GM21447 (cell line): ENCODE measurements at regions not wholly inside any gene's neighbourhood (a gene's known extent, or its start where the extent isn't known, plus 50 kb on each side); places are given as distances from the start of the nearest gene placed in this dataset.

ENCODE experiments used
- ATAC-seq: cut with Tn5 transposase; IDR thresholded peaks from one replicate; pipeline ENCODE4 v1.9.1; 2021; ENCODE audit not compliant: unreplicated experiment

DNA sequence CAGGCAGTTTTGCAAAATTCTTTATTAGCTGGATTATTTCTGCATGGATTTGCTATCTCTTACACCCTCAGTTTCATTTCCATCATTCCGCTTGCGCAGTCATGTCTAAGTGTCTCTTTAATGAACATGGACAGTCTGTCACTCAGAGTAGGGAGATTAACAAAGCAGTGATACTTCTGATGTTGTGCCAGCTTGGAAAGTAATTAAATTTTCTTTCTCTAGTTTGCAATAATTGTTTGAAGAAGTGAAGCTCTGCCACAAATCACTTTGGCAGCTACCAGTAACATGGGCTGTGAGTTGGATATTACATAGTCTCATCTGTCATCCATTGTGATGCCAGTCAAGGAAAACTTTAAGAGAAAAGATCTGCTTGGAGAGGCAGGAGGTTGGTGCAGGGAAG is 324.8 kb upstream of the NWD2 start:
- ATAC-seq, result no peak

DNA sequence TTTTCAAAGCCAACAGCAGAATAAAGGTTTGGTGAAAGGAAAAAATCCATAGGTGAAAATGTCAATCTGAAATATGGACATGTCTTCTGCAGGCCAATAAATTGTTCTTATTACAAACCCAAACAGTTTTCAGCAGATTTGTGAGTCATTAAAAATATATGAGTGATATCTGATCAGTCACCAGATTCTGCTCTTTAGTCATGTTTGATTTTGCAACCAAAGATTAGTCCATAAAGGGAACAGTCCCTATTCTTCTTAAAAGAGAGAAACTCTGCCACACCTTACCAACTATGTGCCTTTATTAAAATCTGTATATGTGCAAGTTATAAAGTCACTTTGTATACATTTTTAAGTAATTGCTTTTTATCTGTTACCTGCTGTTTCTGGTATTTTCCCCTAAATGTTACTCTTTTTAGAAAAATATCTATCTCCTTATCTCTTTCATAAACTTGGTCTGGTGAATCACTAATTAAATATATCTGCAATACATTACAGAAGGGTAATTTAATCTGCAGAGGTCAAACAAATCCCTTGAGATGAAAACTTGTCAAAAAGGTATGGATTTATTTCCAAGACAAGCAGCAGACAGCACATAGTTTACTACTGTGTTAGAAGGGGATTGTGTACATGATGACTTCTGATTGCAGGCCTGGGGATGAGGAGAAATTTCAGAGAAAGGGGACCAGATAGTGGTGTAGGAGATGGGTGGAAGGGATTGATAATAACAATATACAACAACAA is 322.9 kb upstream of the NWD2 start:
- ATAC-seq, result no peak

DNA sequence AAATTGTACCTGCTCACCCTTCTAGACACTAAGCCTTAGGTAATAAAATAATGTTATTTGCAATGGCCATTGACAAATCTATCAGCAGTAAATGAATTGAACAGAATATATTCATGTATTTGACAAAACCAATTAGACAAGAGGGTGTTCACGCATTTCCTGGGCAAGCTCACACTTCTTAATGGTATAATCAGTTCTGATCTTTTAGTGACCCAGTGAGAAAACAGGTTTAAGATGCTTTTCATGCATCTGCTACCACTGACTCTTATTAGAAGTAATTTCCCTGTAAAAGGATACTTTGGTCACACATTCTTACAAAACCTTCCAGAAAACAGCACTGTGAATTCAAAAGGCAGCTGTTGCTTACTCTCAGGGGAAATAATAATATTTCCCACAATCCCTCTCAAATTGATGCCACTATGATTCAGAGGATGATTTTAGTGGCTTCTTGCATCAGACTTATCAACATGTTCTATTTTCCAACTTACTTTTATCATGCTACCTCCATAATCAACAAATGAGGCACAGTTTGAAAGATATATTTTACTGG is 313.9 kb upstream of the NWD2 start:
- no peak for ATAC-seq

DNA sequence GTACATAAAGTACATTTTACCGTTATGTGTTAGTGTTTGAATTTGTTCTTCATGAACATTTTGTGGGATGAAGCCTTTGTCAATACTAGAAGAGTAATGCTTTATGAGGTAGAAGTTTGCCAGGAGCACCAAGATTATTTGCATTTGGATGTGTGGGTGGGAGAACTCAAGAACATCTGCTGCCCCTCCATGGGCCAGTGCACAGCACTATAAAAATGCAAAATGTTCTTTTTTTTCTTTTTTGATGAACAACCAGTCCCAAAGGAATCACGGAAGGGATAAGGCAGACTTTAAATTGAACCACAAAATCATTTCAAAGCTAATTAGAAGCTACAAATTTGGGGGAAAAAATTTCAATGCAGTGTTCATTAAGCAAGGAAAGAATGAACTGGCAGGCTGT is 300.3 kb upstream of the NWD2 start:
- no peak for ATAC-seq

DNA sequence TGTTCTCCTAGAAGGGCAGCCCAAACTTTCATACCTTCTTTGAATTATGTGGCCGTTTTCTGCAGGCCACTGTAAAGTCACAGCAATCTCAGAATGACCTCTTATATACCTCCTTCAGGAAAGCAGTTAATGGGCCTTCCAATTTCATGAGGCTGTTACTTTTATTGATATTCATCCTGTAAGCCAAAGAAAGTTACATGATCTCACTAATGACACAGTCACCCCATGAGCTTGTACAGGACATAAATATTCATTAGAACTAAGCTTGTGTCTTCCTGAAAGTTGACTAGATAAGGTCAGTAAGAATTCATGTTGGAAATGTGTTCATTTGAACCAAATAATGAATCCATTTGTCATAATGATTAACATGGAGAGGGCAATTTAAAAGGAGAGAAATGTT is 283.1 kb upstream of the NWD2 start:
- ATAC-seq, result no peak

DNA sequence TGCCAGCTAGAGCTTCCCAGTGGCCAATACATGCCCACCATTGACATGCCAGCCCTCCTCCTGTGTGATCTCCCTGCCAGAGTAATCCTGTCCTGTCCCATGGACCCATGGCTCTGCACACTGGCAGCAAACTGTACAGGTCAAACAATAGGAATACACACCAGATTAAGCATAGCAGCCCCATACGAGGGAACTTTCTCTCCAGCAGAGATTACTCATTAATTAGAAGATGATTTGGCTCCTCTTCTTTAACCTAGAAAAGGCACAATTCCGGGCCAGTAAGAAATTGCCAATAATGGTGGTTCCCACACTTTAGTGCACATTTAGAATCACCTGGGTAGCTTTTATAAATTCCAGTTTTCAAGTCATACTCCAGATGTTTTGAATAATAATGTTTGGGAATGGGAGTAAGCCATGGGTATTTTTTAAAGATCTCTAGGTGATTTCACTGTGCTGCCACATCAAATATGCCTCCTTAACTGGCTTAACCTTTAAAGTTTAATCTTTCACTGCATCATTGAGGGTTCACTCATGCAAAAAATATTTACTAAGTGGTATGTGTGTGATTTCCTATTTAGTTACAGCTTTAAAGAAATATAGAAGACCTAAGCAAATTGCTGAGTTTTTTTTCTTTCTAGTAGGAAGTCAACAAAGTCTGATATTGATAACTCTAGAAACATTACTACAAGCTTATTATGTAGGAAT is 277.6 kb upstream of the NWD2 start:
- ATAC-seq, result no peak

DNA sequence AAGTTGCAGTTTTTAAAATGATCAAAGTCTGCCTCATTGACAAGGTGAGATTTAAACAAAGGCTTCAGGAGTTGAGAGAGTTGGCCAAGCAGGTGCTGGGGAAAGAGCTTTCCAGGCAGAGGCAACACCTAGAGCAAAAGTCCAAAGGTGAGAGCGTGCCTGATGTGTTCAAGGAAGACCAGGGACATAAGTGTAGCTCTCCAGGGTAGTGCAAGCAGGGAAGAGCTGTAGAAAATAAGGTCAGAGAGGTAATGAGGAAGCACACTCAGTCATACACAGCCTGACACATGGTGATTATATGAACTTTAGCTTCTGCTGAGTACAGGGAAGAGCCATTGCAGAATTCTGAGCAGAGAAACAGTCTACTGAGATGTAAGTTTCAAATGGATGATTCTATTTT is 265.0 kb upstream of the NWD2 start:
- no peak for ATAC-seq

DNA sequence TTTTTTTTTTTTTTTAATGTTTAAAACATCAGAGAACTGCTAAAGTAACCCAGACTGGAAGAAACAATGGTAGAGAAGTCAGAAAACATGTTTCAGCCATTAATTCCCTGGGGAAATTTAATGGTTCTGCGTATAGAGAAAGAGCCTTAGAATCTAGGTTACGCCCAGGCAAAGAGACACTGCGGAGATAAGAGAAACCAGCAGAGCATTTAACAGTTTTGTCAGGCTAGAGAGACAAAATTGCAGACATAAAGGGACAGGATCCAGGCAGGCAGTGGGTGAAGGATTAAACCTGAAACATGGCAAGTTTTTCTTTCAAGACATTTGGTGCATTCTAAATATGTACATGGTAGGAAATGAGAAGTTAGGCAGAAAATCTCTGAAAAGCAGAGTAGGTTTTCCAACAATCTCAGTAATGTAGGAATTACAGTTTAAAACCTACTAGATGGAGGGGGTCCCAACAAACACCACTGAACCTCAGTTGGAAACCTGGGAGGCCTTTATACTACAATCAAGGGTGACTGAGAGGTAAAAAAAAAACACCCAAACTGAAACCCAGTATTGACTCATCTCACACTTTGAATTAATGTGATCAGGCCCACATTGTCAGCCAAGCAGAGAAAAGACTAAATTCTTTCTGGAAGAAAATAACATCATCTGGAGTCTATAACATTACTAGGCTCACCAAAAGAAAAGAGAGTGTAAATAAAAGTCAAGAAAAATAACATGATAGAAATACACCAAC is 254.2 kb upstream of the NWD2 start:
- no peak for ATAC-seq

DNA sequence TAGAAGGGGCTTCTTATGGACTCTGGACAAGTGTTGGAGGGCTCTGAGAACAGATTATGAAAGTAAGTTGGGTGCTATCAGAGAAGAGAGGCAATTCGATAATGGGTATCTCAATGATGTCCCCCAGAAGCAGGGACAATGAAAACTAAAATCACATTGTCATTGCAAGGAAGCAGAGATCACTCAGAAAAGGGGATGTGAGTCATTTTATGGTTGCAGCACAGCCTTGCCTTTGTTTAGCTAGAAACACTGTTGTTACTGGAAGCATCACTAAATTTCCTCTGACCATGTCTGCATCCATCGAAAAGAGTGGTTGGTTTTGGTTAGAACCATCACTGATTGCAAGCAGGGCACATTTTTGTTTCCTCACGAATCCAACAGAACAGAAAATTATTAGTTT is 246.8 kb upstream of the NWD2 start:
- ATAC-seq, result no peak

DNA sequence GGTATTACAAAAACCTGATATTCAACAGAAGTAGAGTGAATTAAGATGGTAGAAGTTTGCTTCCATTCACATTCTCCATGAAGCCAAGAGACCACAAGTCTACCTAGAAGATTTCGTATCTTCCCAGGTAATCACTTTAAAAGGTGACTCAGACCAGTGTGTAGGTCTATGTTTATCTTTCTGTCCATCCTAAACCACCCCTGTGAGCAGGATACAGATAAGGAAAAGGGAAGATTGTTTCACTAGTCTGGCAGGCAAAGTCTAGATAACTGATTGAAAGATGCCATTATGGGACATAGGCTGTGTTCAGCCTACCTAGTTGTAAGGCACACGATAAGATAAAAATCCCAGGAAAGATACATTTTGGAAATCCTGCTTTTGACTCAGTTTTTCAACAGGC is 244.3 kb upstream of the NWD2 start:
- no peak for ATAC-seq

DNA sequence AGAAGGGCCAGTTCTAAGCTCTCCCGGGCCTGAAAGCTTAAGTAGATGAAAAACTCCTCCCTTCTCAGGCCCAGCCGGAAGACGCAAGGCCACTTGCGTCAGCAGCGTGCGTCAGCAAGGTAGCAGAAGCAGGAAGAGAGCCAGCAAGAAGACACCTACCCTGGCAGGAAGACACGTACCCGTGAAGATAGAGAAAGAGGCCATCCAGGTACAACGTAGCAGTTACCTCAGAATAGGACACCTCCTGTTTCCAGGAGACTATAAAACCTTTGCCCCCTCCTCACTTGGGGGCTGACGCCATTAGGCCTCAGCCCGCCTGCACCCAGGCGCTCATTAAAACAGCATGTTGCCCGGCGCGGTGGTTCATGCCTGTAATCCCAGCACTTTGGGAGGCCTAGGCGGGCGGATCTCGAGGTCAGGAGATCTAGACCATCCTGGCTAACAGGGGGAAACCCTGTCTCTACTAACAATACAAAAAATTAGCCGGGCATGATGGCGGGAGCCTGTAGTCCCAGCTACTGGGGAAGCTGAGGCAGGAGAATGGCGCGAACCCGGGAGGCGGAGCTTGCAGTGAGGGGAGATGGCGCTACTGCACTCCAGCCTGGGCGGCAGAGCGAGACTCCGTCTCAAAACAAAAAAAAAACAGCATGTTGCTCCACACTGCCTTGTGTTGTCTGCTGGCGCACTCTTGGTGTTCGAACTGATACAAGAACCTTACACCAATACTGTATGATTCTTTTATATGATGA is 242.7 kb upstream of the NWD2 start:
- ATAC-seq, result no peak

DNA sequence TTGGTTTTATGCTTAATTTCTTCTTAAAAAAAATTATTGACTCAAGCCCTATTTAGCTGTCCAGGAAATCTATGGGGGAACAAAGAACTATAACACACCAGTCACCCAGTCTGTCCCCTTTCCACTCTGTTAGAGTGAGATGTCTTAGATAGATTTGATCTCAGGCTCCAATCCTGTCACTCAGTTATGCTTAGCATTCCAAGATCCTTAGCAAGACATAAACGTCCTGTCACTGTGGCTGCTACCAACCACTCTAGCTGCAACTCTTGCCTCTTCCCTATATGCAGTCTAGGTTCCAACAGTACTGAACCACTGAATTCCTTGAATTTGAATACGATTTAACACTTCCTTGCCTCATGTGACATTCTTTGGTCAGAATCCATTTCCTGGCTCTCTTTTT is 241.9 kb upstream of the NWD2 start:
- ATAC-seq, result no peak

DNA sequence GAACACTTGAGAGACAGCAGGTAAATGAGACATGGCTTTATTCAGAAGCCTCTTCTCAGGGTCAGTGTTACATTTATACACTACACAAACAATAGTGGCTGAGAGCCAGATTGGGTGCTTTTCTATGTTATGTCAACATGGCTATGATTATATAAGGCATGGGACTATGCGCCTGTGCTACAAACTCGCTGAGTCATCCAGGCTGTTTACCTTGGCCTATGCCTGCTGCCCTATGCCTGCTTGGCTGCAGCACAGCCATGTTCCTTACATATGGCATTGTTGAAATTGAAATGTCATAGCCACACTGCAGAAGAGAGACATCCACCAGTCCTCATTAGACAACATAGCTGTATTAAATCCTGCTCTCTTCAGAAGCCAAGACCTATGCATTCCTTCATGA is 236.3 kb upstream of the NWD2 start:
- ATAC-seq, result no peak

DNA sequence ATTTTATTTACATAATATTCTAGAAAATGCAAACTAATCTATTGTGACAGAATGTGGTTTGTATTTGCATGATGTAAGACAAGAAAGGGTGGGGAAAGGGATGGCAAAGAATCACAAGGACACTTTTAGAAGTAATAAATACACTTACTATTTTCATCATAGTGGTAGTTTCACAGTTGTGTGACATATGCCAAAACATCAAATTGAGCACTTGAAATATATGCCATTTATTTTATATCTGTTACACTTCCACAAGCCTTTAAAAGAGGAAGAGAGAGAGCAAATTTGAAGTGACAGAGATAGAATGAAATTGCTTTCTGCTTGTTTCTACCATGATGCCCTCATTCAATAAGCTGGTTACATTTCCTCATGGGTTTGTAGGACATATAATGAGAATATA is 230.0 kb upstream of the NWD2 start:
- no peak for ATAC-seq

DNA sequence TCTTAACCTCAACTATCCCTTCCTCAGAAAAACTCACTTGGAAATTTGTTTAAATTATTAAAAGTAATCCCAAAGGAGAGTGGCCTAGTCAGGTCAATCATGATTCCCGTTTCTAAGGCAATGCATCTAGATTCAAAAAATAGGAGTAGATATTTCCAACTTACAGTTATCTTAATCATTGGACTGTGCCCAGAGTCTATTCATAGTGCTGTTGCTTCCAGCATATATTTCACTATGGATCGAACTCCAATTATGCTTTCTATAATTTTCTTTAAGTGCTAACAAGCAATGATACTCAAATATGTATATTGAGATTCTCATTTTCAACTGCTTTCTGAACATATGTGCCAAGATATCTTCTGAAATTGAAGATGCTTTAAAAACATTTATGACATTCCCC is 229.2 kb upstream of the NWD2 start:
- ATAC-seq, result no peak

DNA sequence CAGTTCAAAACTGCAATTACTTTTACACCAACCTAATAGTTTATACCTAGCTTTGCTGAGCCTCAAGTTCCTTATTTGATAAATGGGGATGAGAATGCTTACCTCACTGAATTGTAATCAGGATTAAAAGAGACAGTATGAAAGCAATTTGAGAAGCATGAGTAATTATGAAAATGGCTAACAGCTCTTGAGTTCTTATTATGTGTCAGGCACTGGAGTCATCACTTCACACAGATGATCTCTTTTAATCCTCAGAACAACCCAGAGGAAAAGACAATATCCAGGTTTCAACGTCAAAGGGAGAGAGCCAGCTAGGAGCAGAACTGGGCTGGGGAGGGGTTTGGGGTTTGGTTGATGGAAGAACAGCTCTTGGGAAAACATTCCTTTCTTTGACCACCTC is 221.0 kb upstream of the NWD2 start:
- no peak for ATAC-seq

DNA sequence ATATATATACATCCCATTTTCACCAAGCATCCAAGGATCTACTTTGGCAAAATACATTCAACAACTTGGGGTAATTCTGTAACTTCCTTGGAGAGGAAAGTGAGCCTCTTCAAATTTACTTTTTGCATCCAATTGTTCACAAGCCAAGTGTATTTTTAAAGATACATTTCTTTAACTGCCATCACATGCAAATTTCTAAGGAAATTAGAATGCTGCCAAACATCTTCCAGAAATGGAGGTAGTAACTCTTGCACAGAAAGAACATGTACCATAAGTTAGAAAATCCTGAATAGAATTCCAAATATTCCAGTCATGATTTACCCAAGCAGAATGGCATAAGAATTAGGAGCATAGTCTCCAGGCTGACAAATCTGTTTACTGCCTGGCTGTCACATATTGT is 220.5 kb upstream of the NWD2 start:
- ATAC-seq, result no peak

DNA sequence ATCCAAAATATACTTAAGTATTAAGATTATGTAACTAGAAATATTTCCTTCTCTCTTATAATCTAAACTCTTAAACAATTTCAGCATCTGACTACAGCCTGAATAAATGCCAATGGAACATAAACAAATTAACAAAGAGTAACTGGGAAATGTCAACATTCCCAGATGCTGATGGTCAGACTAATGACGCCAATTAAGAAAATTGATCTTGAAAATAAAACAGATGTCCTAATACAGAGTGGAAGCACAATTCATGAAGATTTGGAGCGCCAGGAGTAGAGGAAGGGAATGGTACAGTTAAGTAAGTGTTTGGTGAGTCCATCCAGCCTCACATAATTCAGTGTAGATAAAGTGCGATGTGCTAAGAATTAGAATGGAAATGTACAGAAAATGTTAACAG is 203.7 kb upstream of the NWD2 start:
- no peak for ATAC-seq

DNA sequence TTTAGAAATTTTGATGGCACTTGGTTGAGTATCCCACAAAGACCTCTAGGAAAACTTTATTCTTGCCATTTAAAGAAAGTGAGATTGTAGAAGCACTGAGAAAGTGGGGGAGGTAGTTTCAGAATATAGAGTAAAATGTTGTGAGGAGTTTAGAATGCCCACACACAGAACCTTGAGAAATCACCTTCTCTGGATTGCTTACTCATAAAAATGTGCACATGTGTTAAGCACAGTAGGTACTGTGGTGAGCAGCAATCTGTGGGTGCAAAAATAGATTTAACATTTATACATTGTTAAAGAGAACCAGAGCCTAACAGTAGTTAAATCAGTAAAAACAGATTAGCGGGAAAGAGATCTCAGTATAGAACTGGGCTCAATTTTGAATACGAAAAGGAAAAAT is 201.2 kb upstream of the NWD2 start:
- ATAC-seq, result no peak

DNA sequence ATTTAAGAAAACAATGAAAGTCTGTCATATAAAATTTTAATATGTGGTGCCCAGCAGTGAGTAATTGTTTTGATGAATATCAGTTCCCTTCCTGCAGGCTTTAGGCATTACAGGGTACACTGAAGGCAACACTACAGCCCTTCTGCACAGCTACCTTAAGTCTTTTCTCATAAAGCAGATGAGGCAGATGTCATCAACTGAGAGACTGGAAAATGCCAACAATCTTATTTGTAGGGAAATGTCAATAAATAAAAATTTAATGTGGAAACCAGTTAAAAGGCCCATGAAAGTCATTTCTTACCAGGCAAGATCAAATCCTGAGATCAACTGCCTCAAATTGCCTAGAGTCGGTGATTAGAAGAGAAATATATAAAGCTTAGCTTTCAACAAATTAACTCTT is 193.4 kb upstream of the NWD2 start:
- ATAC-seq, result no peak

DNA sequence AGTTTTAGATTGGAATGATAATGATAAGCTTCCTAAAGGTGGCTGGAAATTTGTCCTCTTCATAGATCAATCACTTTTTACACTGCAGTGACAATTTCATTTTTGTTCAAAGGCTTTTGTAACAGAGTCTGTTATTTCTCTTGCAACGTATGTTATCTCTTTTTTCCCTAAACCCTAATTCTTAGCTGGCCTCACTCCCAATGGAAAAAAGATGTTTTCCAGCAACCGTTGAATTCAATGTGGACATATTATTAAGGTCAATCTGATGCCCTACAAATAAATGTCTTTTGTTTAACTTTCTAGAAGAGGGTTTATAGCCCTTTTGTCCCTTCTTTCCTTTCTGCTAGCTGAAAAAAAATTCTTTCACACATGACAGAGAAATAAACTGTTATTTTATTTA is 192.7 kb upstream of the NWD2 start:
- no peak for ATAC-seq
